SHP77 treated with DMSO at 0.1 percent for 48 hours (cell line): ENCODE measurements at regions not wholly inside any gene's neighbourhood (a gene's known extent, or its start where the extent isn't known, plus 50 kb on each side); places are given as distances from the start of the nearest gene placed in this dataset.

Source experiments
- DNase-seq: peaks from one replicate; lab custom pipeline; 2025; lab: John Stamatoyannopoulos, UW

DNA sequence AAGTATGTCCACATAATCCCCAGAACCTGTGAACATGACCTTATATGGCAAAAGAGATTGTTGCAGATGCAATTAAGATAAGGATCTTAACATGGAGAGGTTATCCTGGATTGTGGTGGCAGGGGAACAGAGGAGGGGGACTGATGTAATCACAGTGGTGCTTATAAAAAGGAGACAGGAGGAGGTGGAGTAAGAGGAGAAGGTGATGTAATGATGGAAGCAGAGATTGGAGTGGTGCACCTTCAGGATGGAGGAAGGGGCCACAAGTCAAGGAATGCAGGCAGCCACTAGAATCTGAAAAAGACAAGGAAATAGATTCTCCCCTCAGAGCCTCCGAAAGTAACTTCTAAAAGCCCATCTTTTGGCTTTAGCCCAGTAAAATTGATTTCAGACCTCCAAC, 388.4 kb downstream of the BCOR start:
- DNase-seq, result no peak

- no peak for DNase-seq
These were observed 387.9 kb downstream of the BCOR start for GRCh38 chrX:39709812-39710211.

DNA sequence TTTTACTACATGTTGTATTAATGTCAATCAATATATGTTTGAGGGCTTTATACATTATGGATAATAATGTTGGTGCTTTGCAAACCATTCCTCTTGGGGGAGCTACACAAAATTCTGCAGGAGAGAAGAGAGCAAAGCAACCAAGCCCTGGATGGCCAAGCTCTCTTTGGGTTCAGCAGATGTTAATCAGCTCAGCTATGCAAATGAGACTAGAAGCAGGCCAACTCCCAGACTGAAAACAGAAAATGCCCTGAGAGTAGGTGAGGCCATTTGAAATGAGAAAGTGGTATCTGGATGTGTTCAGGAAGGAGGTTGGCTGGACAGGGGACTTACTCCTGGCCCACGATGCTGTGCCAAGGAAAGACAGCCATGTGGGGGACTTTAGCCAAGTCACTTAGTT, 387.0 kb downstream of the BCOR start:
- no peak for DNase-seq

GRCh38 chrX:39714471-39714870, 383.3 kb downstream of the BCOR start:
- DNase-seq, result no peak

DNA sequence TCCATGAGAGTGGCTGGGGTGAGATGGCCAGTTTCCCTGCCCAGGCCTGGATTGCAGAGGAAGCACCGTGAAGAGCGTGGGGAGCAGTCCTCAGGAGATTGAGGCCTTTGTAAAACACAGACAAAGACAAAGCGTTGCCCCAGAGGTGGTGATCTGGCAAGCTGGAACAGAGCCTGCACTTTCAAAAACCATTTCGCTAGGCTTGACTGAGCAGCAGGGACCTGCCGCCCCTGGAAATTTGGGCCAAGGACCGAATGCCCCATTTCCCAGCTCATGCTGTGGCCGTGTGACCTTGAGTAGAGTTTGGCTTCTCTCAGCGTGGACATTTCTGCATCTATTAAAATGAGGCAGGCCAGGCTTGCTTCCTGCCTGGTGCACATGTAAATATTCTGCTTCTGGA, 381.4 kb downstream of the BCOR start:
- DNase-seq, result no peak

DNA sequence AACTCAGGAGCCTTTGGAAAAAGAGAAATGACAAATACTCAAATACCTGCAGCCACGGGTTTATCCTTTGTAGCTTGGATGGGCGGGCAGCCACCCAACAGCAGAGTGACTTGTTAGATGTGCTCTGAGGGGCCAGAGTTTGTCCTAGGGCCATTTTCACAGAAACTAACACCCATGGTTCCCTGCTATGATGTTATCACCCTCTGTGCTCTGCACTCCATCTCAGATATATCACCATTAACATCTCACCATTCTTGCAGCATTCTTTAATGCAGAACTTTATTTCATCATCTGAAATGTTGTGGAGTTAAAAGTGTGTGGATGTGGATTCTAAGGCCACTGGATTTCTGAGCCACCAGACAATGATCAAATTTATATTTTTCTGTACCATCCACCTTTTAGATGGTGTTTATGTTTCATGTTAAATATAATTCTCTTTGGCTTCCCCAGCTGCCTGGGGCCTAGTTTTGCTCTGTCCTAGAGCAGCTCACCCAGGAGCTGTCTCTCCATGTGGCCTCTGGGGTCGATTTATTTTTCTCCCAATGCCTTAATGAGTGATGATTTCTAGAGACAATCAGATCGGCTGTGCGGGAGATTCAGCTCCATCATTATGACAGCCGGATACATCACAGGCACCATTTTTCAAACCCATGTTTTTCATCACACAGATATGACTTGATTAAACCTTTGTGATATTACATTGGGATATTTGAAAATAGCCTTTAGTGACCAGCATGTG, 380.8 kb downstream of the BCOR start:
- no peak for DNase-seq

- DNase-seq, result no peak
These were observed 378.8 kb downstream of the BCOR start for GRCh38 chrX:39718981-39719380.

DNA sequence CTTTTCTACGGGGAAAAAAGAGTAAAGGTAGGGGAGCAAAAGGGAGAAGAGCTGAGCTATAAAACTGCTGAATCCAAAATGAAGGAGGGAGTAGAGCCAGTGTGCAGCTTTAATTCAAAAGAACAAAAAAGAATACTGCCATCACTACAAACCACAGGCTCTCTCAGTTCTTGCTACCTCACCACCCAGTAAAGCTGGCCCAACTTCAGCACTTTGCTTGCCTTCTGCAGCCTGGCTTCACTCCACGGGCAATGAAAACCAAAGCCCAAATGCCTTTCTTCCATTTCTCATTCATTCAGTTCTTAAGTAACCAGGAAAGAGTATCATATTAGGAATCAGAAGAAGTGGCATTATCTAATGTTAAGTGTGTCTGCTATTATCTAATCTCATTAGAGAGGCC, 376.8 kb downstream of the BCOR start:
- no peak for DNase-seq

- DNase-seq, result no peak
These were observed 376.0 kb downstream of the BCOR start for GRCh38 chrX:39721566-39722279.

DNA sequence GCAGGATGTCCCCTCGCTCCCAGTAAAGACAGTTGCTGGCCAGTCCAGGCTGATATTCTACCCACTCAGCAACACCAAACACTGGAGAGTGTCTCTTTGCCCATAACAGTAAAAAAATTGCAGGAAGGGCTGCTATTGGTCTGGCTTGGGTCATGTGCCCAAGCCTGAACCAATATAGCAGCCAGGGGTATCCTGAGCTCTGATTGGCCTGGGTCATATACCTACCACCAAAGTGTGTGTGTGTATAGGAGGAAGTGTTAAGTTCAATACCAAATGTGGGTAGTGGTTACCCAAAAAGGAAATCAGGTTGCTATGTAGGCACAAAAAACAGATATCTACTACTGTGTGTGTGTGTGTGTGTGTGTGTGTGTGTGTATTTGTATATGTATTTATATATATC, 373.2 kb downstream of the BCOR start:
- no peak for DNase-seq

- no peak for DNase-seq
These were observed 372.6 kb downstream of the BCOR start for GRCh38 chrX:39725114-39725513.

DNA sequence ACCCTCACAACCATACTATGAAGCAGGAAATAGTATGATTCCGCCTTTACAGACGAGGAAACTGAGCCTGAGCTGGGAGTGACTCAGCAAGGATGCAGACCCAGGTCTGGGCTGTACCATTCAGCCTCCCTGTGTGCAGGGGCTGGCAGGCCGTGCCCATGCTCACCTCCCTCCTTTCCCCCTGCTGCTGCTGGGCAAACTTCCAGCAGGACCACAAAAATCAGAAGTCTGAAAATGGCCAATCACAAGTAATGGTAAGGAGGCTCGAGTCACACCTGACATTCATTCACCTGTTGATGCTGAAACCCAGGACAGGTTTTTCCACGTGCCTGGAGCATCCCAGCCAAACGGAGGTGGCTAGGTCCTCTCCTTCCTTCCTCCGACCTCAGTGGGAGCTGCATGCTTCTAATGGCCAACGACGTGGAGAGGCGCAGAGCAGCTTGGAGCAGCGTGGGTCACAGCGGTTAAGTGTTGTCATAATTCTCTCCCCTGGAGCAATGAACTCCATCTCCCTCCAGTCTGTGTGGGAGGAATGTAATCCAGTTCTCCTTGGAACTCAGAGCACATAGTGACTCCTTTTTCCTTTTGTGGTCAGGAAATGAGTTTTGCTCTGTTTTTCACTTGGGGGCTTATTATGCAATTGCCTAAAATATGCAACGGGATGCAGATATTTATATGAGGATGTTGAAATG, 371.7 kb downstream of the BCOR start:
- DNase-seq, result no peak

- peak; percentile 76 for DNase-seq
These were observed 371.0 kb downstream of the BCOR start for GRCh38 chrX:39726771-39727170.

DNA sequence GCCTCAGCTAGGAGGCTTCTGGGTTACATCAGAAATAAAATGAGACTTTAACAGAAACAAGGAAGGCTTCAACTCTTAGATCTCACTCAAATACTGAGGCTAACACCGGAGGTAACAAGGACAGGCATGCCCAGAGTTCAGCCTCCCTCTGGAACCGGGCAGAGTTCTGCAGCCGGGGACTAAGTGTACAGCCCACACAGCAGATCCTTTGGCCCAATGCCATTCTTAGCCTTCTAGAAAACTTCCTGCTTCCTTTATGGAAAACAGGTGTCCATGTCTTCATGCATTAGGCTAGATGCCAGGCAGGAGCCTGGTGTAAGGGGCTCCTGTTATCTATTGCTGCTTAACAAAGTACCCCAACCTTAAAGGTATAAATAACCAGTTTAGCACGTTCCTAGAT, 369.7 kb downstream of the BCOR start:
- no peak for DNase-seq

DNA sequence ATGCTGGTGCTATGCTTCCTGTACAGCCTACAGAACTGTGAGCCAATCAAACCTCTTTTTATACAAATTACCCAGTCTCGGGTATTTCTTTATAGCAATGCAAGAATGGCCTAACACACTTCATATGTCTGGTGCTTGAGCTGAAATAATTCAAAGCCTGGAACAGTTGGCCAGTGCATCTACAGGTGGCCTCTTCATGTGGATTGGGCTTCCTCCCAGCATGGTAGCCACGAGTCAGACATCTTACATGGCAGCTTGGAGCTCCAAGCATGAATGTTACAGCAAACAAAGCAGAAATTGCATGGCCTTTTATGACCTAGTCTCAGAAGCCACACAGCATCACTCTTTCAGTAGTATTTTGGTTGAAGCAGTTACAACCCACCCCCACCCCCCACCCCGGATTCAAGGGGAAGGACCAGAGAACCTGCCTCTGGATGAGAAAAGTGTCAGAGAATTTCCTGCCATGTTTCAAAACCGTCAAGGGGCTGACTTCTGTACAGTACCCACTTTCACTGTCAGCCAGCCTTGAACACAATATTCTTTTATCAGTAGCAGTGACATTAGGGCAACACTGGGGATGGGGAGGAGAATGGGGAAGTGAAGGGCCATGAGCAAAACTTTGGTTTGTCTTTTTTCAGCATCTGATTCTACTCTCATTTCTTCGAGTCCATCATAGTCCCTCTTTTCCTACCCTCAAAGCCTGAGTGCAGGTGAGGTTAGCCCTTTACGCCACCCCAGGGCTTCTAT, 368.7 kb downstream of the BCOR start:
- no peak for DNase-seq

GRCh38 chrX:39729981-39730661, 367.6 kb downstream of the BCOR start:
- no peak for DNase-seq

GRCh38 chrX:39730662-39731329, 367.0 kb downstream of the BCOR start:
- peak; percentile 47 for DNase-seq

DNA sequence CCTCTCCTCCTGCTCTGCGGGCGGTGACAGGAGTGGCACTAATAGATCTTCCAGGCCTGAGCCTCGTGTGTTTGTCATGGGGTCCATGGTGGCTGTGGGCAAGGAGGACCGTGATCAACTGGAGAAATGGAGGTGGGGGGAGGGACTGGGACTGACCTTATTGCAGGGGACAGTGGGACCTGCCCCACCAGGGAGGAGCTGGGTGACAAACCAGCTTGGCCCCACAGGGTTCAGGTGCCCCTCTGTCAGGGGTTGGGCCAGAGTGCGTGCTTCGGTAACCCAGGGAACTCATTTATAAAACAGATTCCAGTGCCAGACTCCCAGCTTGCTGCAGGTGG, 366.5 kb downstream of the BCOR start:
- no peak for DNase-seq

DNA sequence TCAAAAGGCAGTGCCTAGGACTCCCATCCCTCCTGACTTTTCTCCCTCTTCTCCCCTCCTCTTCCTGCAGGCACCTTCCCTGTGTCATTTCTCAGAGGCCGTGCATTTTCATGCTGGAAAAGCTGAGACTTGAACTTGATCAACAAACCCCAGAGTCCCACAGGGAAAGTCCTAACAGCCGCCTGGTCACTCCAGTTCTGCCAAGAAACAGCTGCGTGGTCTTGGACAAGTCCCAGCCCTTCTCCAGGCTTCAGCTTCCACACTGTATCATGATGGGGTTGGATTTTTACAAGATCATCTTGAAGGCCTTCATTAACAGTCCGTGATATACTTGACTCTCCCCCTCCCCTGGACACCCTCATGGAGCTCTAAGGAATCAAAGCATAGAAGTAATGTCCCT, 366.0 kb downstream of the BCOR start:
- DNase-seq, result no peak

GRCh38 chrX:39733745-39734144, 364.0 kb downstream of the BCOR start:
- DNase-seq, result no peak

DNA sequence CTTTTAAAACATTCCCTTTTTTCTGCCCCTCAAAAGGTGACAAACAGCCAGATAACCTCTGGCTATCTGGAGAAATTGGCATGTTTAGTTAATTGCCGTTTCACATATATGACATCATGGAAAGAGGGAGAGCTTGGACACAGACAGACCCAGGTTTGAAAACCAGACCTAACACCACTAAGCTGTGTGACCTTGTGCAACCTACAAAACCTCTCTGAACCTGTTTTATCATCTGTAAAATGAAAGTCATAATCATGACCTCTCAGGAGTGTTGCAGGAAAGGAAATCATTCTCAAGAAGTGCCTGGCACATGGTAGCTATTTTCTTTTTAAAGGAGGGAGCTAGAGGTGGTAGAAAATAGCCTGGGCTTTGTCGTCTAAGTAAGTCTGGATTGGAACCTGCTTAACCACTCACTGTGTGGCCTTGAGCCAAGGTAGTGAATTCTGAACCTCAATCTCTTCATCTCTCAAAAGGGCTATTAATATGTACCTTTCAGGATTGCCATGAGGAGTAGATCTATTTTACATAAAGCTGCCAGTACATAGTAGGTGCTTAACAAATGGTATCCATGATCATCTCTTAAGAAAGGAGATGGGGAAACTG, 363.5 kb downstream of the BCOR start:
- DNase-seq, result no peak
